ENCODE measurements at regions not wholly inside any gene's neighbourhood (a gene's known extent, or its start where the extent isn't known, plus 50 kb on each side); places are given as distances from the start of the nearest gene placed in this dataset.

GRCh38 chr2:23249348-23249747 is 135.6 kb upstream of the KLHL29 start:
- intact Hi-C loops (cut with DNase I, micrococcal nuclease) = no loop called here
- POLR2A ChIA-PET = no interaction called here

GRCh38 chr2:23250371-23250770 is 134.6 kb upstream of the KLHL29 start:
- H3K9me3 Mint-ChIP-seq (ENCODE audit: low read depth) = no peaks in the 10 kb centered on the region
- ATAC-seq (no peak), DNase-seq (no peak)
- no peaks in the 10 kb centered on the region for H3K36me3 Mint-ChIP-seq (ENCODE audit: low read depth)
- no peaks in the 10 kb centered on the region for H3K4me1 Mint-ChIP-seq
- H3K4me3 Mint-ChIP-seq = no peak overlapping the region
- POLR2A ChIA-PET = no interaction called here
- CTCF ChIA-PET = no interaction called here
- no peak overlapping the region for H3K27ac Mint-ChIP-seq
- peaks cover 15% of the 10 kb centered on the region for H3K27me3 Mint-ChIP-seq
- intact Hi-C loops (cut with DNase I, micrococcal nuclease) = no loop called here

More at GRCh38 chr2:23249348-23249747, 135.6 kb upstream of the KLHL29 start:
- DNase-seq (no peak), ATAC-seq (no peak)
- Mint-ChIP-seq H3K4me3 (no peak overlapping the region), H3K36me3 (ENCODE audit: low read depth) (no peaks in the 10 kb centered on the region), H3K27ac (no peak overlapping the region), H3K27me3 (peaks cover 15% of the 10 kb centered on the region), H3K9me3 (ENCODE audit: low read depth) (no peaks in the 10 kb centered on the region), H3K4me1 (no peaks in the 10 kb centered on the region)
- CTCF ChIA-PET = no interaction called here

- intact Hi-C loops (cut with DNase I, micrococcal nuclease) = no loop called here
- Mint-ChIP-seq H3K9me3 (ENCODE audit: low read depth) (no peaks in the 10 kb centered on the region), H3K4me3 (no peak overlapping the region), H3K36me3 (ENCODE audit: low read depth) (no peaks in the 10 kb centered on the region), H3K27me3 (no peaks in the 10 kb centered on the region), H3K4me1 (no peaks in the 10 kb centered on the region), H3K27ac (no peak overlapping the region)
- no peak for ATAC-seq
- DNase-seq = no peak
- ChIA-PET CTCF (no interaction called here), POLR2A (no interaction called here)
Measured at GRCh38 chr2:23256643-23257042, 128.3 kb upstream of the KLHL29 start.

GRCh38 chr2:23260621-23261020 is 124.4 kb upstream of the KLHL29 start:
- no peak for DNase-seq
- H3K27ac Mint-ChIP-seq = no peak overlapping the region
- CTCF ChIA-PET = no interaction called here
- no peaks in the 10 kb centered on the region for H3K4me1 Mint-ChIP-seq
- H3K27me3 Mint-ChIP-seq = no peaks in the 10 kb centered on the region
- H3K36me3 Mint-ChIP-seq (ENCODE audit: low read depth) = no peaks in the 10 kb centered on the region
- no peaks in the 10 kb centered on the region for H3K9me3 Mint-ChIP-seq (ENCODE audit: low read depth)
- intact Hi-C loops (cut with DNase I, micrococcal nuclease) = no loop called here
- POLR2A ChIA-PET = no interaction called here
- no peak for ATAC-seq
- no peak overlapping the region for H3K4me3 Mint-ChIP-seq

GRCh38 chr2:23268467-23269263 is 116.3 kb upstream of the KLHL29 start:
- intact Hi-C loops (cut with DNase I, micrococcal nuclease) = no loop called here
- Mint-ChIP-seq H3K4me1 (no peaks in the 10 kb centered on the region), H3K27ac (no peak overlapping the region), H3K27me3 (peaks cover 5% of the 10 kb centered on the region), H3K9me3 (ENCODE audit: low read depth) (no peaks in the 10 kb centered on the region), H3K4me3 (no peak overlapping the region), H3K36me3 (ENCODE audit: low read depth) (no peaks in the 10 kb centered on the region)
- CTCF ChIA-PET = no interaction called here
- ATAC-seq (no peak), DNase-seq (no peak)
- POLR2A ChIA-PET = no interaction called here

- ChIA-PET CTCF (interaction anchor here (0.7 kb wide), 1 partner anchor 11 kb away, joined by 3 read pairs; no protein-coding TSS in a partner anchor), POLR2A (no interaction called here)
- Mint-ChIP-seq H3K36me3 (ENCODE audit: low read depth) (no peaks in the 10 kb centered on the region), H3K27me3 (peaks cover 5% of the 10 kb centered on the region), H3K4me3 (no peak overlapping the region), H3K4me1 (no peaks in the 10 kb centered on the region), H3K27ac (no peak overlapping the region), H3K9me3 (ENCODE audit: low read depth) (no peaks in the 10 kb centered on the region)
- intact Hi-C loops (cut with DNase I, micrococcal nuclease) = no loop called here
- DNase-seq (no peak), ATAC-seq (no peak)
Measured at GRCh38 chr2:23269747-23270146, 115.2 kb upstream of the KLHL29 start.

GRCh38 chr2:23270810-23271209 is 114.2 kb upstream of the KLHL29 start:
- H3K36me3 Mint-ChIP-seq (ENCODE audit: low read depth) = no peaks in the 10 kb centered on the region
- no peak overlapping the region for H3K27ac Mint-ChIP-seq
- no peaks in the 10 kb centered on the region for H3K9me3 Mint-ChIP-seq (ENCODE audit: low read depth)
- ChIA-PET POLR2A (no interaction called here), CTCF (no interaction called here)
- no peaks in the 10 kb centered on the region for H3K4me1 Mint-ChIP-seq
- no peak overlapping the region for H3K4me3 Mint-ChIP-seq
- ATAC-seq = no peak
- intact Hi-C loops (cut with DNase I, micrococcal nuclease) = no loop called here
- H3K27me3 Mint-ChIP-seq = peaks cover 5% of the 10 kb centered on the region
- no peak for DNase-seq

- intact Hi-C loops (cut with DNase I, micrococcal nuclease) = no loop called here
- Mint-ChIP-seq H3K9me3 (ENCODE audit: low read depth) (no peaks in the 10 kb centered on the region), H3K4me1 (no peaks in the 10 kb centered on the region), H3K27me3 (peaks cover 5% of the 10 kb centered on the region), H3K27ac (no peak overlapping the region), H3K4me3 (no peak overlapping the region), H3K36me3 (ENCODE audit: low read depth) (no peaks in the 10 kb centered on the region)
- ATAC-seq (no peak), DNase-seq (no peak)
- ChIA-PET CTCF (no interaction called here), POLR2A (no interaction called here)
Measured at GRCh38 chr2:23271230-23271629, 113.7 kb upstream of the KLHL29 start.

- ChIA-PET POLR2A (no interaction called here), CTCF (no interaction called here)
- intact Hi-C loops (cut with DNase I, micrococcal nuclease) = no loop called here
- no peaks in the 10 kb centered on the region for H3K4me1 Mint-ChIP-seq
- H3K27me3 Mint-ChIP-seq = peaks cover 7% of the 10 kb centered on the region
- no peaks in the 10 kb centered on the region for H3K36me3 Mint-ChIP-seq (ENCODE audit: low read depth)
- H3K9me3 Mint-ChIP-seq (ENCODE audit: low read depth) = no peaks in the 10 kb centered on the region
- no peak overlapping the region for H3K27ac Mint-ChIP-seq
- DNase-seq (no peak), ATAC-seq (no peak)
- H3K4me3 Mint-ChIP-seq = no peak overlapping the region
Measured at GRCh38 chr2:23273786-23274185, 111.2 kb upstream of the KLHL29 start.

GRCh38 chr2:23280401-23280800 is 104.6 kb upstream of the KLHL29 start:
- Mint-ChIP-seq H3K27me3 (peaks cover 10% of the 10 kb centered on the region), H3K36me3 (ENCODE audit: low read depth) (no peaks in the 10 kb centered on the region), H3K9me3 (ENCODE audit: low read depth) (no peaks in the 10 kb centered on the region), H3K27ac (no peak overlapping the region), H3K4me3 (no peak overlapping the region), H3K4me1 (no peaks in the 10 kb centered on the region)
- ChIA-PET POLR2A (no interaction called here), CTCF (interaction anchor here (1.1 kb wide), 1 partner anchor 11 kb away, joined by 3 read pairs; no protein-coding TSS in a partner anchor)
- intact Hi-C loops (cut with DNase I, micrococcal nuclease) = no loop called here
- DNase-seq (no peak), ATAC-seq (no peak)

- ChIA-PET CTCF (no interaction called here), POLR2A (no interaction called here)
- Mint-ChIP-seq H3K4me1 (no peaks in the 10 kb centered on the region), H3K27me3 (peaks cover 8% of the 10 kb centered on the region), H3K4me3 (no peak overlapping the region), H3K36me3 (ENCODE audit: low read depth) (no peaks in the 10 kb centered on the region), H3K27ac (no peak overlapping the region), H3K9me3 (ENCODE audit: low read depth) (no peaks in the 10 kb centered on the region)
- no peak for DNase-seq
- intact Hi-C loops (cut with DNase I, micrococcal nuclease) = no loop called here
- no peak for ATAC-seq
Measured at GRCh38 chr2:23283653-23284052, 101.3 kb upstream of the KLHL29 start.

- ChIA-PET POLR2A (no interaction called here), CTCF (no interaction called here)
- no peak for ATAC-seq
- intact Hi-C loops (cut with DNase I, micrococcal nuclease) = no loop called here
- no peaks in the 10 kb centered on the region for H3K4me1 Mint-ChIP-seq
- H3K27ac Mint-ChIP-seq = no peak overlapping the region
- H3K36me3 Mint-ChIP-seq (ENCODE audit: low read depth) = no peaks in the 10 kb centered on the region
- H3K9me3 Mint-ChIP-seq (ENCODE audit: low read depth) = no peaks in the 10 kb centered on the region
- no peak for DNase-seq
- no peak overlapping the region for H3K4me3 Mint-ChIP-seq
- peaks cover 8% of the 10 kb centered on the region for H3K27me3 Mint-ChIP-seq
Measured at GRCh38 chr2:23285091-23285800, 99.7 kb upstream of the KLHL29 start.

Data from activated CD4-positive, alpha-beta T cell treated with anti-CD3 and anti-CD28 coated beads for 36 hours (primary cell).